H1 (cell line): ENCODE measurements at regions not wholly inside any gene's neighbourhood (a gene's known extent, or its start where the extent isn't known, plus 50 kb on each side); places are given as distances from the start of the nearest gene placed in this dataset.

ENCODE experiments used
- ASH2L ChIP-seq: fragments of 200-600, 300-600 bp; sonication (generic); IDR thresholded peaks from one replicate; pipeline ENCODE4 v1.7.1; 2017; ENCODE audit warnings: low read length
- GABPA ChIP-seq: IDR thresholded peaks from 2 replicates; pipeline ENCODE4 v1.6.1; 2011; ENCODE audit warnings: mild to moderate bottlenecking, low read length, moderate library complexity, borderline replicate concordance; ENCODE audit not compliant: insufficient read depth
- HDAC2 ChIP-seq, 2 experiments: fragments of 300-600 bp in 1 of 2; sonication (generic) in 1 of 2; IDR thresholded peaks; 2 replicates each; pipeline ENCODE4 v1.6.1; 2011 to 2012; ENCODE audit warnings: low read depth in 2 of 2, low read length in 2 of 2, mild to moderate bottlenecking in 2 of 2, moderate library complexity in 2 of 2, borderline replicate concordance in 1 of 2, inconsistent platforms in 1 of 2
- KDM4A ChIP-seq: IDR thresholded peaks from one replicate; pipeline ENCODE4 v1.7.1; 2012; ENCODE audit warnings: low read depth, mild to moderate bottlenecking, moderate library complexity, low read length, inconsistent platforms; ENCODE audit not compliant: severe bottlenecking
- NANOG ChIP-seq: IDR thresholded peaks from 2 replicates; pipeline ENCODE4 v1.6.1; 2011; ENCODE audit warnings: low read length, low read depth, mild to moderate bottlenecking, inconsistent platforms; ENCODE audit not compliant: insufficient read depth, poor library complexity, severe bottlenecking
- SIX5 ChIP-seq: IDR thresholded peaks from 2 replicates; pipeline ENCODE4 v1.6.1; 2011; ENCODE audit warnings: mild to moderate bottlenecking, low read depth, low read length
- TBP ChIP-seq: IDR thresholded peaks from 2 replicates; pipeline ENCODE4 v1.6.1; 2011; ENCODE audit warnings: low read depth, low read length, improper control_type of control experiment
- TF ChIP-seq, protein P1 (sequence below): fragments of 300-600 bp; sonication (generic); IDR thresholded peaks from 2 replicates; pipeline ENCODE4 v1.7.1; 2012; ENCODE audit warnings: low read length, moderate library complexity, mild to moderate bottlenecking, inconsistent platforms; ENCODE audit not compliant: insufficient replicate concordance

DNA sequence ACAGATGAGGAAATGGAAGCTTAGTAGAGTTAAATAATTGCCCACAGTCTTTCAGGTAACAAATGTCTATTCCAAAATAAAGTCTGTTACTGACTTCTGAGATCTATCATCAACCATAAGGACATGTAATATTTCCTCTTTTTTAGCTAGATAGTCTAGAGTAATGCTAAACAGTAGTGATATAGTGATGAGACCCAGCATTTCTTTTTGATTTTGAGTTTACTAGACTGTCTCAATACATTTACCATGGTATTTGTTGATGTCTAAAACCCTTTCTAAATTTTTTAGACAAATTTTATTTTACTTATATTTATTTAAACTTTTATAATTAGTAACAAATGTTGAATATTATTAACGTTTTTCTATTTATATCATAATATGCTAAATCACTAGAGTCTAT is 465.1 kb upstream of the SLIT2 start (continued):
- TF ChIP-seq, protein P1, sequence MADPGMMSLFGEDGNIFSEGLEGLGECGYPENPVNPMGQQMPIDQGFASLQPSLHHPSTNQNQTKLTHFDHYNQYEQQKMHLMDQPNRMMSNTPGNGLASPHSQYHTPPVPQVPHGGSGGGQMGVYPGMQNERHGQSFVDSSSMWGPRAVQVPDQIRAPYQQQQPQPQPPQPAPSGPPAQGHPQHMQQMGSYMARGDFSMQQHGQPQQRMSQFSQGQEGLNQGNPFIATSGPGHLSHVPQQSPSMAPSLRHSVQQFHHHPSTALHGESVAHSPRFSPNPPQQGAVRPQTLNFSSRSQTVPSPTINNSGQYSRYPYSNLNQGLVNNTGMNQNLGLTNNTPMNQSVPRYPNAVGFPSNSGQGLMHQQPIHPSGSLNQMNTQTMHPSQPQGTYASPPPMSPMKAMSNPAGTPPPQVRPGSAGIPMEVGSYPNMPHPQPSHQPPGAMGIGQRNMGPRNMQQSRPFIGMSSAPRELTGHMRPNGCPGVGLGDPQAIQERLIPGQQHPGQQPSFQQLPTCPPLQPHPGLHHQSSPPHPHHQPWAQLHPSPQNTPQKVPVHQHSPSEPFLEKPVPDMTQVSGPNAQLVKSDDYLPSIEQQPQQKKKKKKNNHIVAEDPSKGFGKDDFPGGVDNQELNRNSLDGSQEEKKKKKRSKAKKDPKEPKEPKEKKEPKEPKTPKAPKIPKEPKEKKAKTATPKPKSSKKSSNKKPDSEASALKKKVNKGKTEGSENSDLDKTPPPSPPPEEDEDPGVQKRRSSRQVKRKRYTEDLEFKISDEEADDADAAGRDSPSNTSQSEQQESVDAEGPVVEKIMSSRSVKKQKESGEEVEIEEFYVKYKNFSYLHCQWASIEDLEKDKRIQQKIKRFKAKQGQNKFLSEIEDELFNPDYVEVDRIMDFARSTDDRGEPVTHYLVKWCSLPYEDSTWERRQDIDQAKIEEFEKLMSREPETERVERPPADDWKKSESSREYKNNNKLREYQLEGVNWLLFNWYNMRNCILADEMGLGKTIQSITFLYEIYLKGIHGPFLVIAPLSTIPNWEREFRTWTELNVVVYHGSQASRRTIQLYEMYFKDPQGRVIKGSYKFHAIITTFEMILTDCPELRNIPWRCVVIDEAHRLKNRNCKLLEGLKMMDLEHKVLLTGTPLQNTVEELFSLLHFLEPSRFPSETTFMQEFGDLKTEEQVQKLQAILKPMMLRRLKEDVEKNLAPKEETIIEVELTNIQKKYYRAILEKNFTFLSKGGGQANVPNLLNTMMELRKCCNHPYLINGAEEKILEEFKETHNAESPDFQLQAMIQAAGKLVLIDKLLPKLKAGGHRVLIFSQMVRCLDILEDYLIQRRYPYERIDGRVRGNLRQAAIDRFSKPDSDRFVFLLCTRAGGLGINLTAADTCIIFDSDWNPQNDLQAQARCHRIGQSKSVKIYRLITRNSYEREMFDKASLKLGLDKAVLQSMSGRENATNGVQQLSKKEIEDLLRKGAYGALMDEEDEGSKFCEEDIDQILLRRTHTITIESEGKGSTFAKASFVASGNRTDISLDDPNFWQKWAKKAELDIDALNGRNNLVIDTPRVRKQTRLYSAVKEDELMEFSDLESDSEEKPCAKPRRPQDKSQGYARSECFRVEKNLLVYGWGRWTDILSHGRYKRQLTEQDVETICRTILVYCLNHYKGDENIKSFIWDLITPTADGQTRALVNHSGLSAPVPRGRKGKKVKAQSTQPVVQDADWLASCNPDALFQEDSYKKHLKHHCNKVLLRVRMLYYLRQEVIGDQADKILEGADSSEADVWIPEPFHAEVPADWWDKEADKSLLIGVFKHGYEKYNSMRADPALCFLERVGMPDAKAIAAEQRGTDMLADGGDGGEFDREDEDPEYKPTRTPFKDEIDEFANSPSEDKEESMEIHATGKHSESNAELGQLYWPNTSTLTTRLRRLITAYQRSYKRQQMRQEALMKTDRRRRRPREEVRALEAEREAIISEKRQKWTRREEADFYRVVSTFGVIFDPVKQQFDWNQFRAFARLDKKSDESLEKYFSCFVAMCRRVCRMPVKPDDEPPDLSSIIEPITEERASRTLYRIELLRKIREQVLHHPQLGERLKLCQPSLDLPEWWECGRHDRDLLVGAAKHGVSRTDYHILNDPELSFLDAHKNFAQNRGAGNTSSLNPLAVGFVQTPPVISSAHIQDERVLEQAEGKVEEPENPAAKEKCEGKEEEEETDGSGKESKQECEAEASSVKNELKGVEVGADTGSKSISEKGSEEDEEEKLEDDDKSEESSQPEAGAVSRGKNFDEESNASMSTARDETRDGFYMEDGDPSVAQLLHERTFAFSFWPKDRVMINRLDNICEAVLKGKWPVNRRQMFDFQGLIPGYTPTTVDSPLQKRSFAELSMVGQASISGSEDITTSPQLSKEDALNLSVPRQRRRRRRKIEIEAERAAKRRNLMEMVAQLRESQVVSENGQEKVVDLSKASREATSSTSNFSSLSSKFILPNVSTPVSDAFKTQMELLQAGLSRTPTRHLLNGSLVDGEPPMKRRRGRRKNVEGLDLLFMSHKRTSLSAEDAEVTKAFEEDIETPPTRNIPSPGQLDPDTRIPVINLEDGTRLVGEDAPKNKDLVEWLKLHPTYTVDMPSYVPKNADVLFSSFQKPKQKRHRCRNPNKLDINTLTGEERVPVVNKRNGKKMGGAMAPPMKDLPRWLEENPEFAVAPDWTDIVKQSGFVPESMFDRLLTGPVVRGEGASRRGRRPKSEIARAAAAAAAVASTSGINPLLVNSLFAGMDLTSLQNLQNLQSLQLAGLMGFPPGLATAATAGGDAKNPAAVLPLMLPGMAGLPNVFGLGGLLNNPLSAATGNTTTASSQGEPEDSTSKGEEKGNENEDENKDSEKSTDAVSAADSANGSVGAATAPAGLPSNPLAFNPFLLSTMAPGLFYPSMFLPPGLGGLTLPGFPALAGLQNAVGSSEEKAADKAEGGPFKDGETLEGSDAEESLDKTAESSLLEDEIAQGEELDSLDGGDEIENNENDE, result no peak
- TF ChIP-seq ASH2L, result no peak
- no peak for TF ChIP-seq GABPA
- TF ChIP-seq KDM4A, result no peak
- TF ChIP-seq TBP, result no peak
- no peak for TF ChIP-seq NANOG
- TF ChIP-seq SIX5, result no peak
- TF ChIP-seq HDAC2 (IDR thresholded peaks at IDR 0.05; ENCODE audit: borderline replicate concordance in 1 of 2, low read depth in 2 of 2, low read length in 2 of 2), result no peak
